Endothelial cell of umbilical vein (primary cell): ENCODE measurements at regions not wholly inside any gene's neighbourhood (a gene's known extent, or its start where the extent isn't known, plus 50 kb on each side); places are given as distances from the start of the nearest gene placed in this dataset.
"Not testable (repeated sequence)": the region's sequence is repeated elsewhere in the genome, so short reads cannot be mapped to it uniquely, and the experiment has no call there.

ENCODE experiments used
- BruUV-seq: library from RNA; stranded (reverse); fragments of 400-500 nt; replicated peaks from 2 replicates; lab custom pipeline; 2021; lab: Mats Ljungman, UMichigan
- CTCF ChIA-PET: fragments of 300-600, 350-600 bp; sonication (Branson Sonifier 250); formaldehyde crosslinking; loops from one replicate; lab custom pipeline; 2021; ENCODE audit warnings: antibody characterized with exemption, inconsistent platforms; lab: Charles Lee
- POLR2A ChIA-PET: fragments of 300-600, 350-600 bp; sonication (Branson Sonifier 250); formaldehyde crosslinking; loops from one replicate; lab custom pipeline; 2021; ENCODE audit warnings: antibody characterized with exemption, inconsistent platforms; lab: Charles Lee
- DNase-seq: peaks from one replicate; pipeline ENCODE4 v3.0.0-alpha.2; 2011; ENCODE audit warnings: low read depth, low spot score
- FAIRE-seq: peaks from 2 replicates; lab custom pipeline; 2011; peaks lifted over from hg19 to GRCh38; lab: Jason Lieb, UNC
- H2AFZ ChIP-seq: 2 replicates; pipeline ENCODE4 v1.6.0; 2012; ENCODE audit warnings: low read depth, low read length, control low read depth, inconsistent platforms
- H3K27ac ChIP-seq: 2 replicates; pipeline ENCODE4 v1.5.1; 2011; ENCODE audit warnings: low read depth, mild to moderate bottlenecking, control low read depth, low read length, moderate library complexity; ENCODE audit not compliant: insufficient read depth
- H3K27me3 ChIP-seq, 2 experiments: 2 replicates each; pipeline versions ENCODE4 v1.6.0 to v1.6.1; 2011; ENCODE audit warnings: low read length in 2 of 2, mixed read lengths in 1 of 2; ENCODE audit not compliant: control insufficient read depth in 2 of 2, insufficient read depth in 2 of 2
- H3K36me3 ChIP-seq, 2 experiments: 2 replicates in 1 of 2; 3 replicates in 1 of 2; pipeline ENCODE4 v1.5.1; 2011; ENCODE audit warnings: low read length in 2 of 2, mild to moderate bottlenecking in 1 of 2, moderate library complexity in 1 of 2; ENCODE audit not compliant: control insufficient read depth in 2 of 2, insufficient read depth in 2 of 2; ENCODE audit errors: extremely low read depth in 1 of 2
- H3K4me1 ChIP-seq: 3 replicates; pipeline ENCODE4 v1.5.1; 2011; ENCODE audit warnings: mild to moderate bottlenecking, low read length; ENCODE audit not compliant: control insufficient read depth, insufficient read depth; ENCODE audit errors: extremely low read depth
- H3K4me2 ChIP-seq: 2 replicates; pipeline ENCODE4 v1.6.1; 2011; ENCODE audit warnings: low read length, control low read depth, mixed read lengths; ENCODE audit not compliant: insufficient read depth
- H3K4me3 ChIP-seq, 3 experiments: fragments of 200-600 bp in 1 of 3; sonication (generic), shearing (Covaris generic) in 1 of 3; replicated peaks in 1 of 3; 2 replicates each; pipeline ENCODE4 v1.5.1; 2011 to 2016; ENCODE audit warnings: control low read depth in 3 of 3, low read length in 3 of 3, mild to moderate bottlenecking in 2 of 3, inconsistent platforms in 1 of 3, low read depth in 1 of 3, moderate library complexity in 1 of 3; ENCODE audit not compliant: insufficient read depth in 1 of 3
- H3K79me2 ChIP-seq: 2 replicates; pipeline ENCODE4 v1.6.0; 2012; ENCODE audit warnings: low read length, inconsistent platforms; ENCODE audit not compliant: control insufficient read depth, insufficient read depth
- H3K9ac ChIP-seq: replicated peaks from 2 replicates; pipeline ENCODE3; 2011; ENCODE audit warnings: low read length, control low read depth; ENCODE audit not compliant: insufficient read depth; ENCODE audit errors: extremely low read depth
- H3K9me1 ChIP-seq: replicated peaks from 3 replicates; pipeline ENCODE4 v1.6.0; 2011; ENCODE audit warnings: mild to moderate bottlenecking, low read length; ENCODE audit not compliant: control insufficient read depth, insufficient read depth; ENCODE audit errors: extremely low read depth
- H3K9me3 ChIP-seq: replicated peaks from 2 replicates; pipeline ENCODE4 v1.5.1; 2012; ENCODE audit warnings: low read length, inconsistent platforms; ENCODE audit not compliant: control insufficient read depth, insufficient read depth
- H4K20me1 ChIP-seq: replicated peaks from 2 replicates; pipeline ENCODE3; 2011; ENCODE audit warnings: mild to moderate bottlenecking, low read length; ENCODE audit not compliant: control insufficient read depth, insufficient read depth; ENCODE audit errors: extremely low read depth
- GATA2 ChIP-seq: IDR thresholded peaks from 2 replicates; pipeline ENCODE4 v1.7.0; 2011; ENCODE audit warnings: low read depth, mild to moderate bottlenecking, moderate library complexity, mixed read lengths, low read length; ENCODE audit not compliant: insufficient read length, insufficient read depth
- JUN ChIP-seq: IDR thresholded peaks from 2 replicates; pipeline ENCODE4 v1.6.1; 2011; ENCODE audit warnings: borderline replicate concordance, low read depth; ENCODE audit not compliant: insufficient read length, insufficient read depth
- POLR2A ChIP-seq: IDR thresholded peaks from 2 replicates; pipeline ENCODE4 v1.6.1; 2012; ENCODE audit warnings: low read depth, mild to moderate bottlenecking, control low read depth, low read length
- dilution Hi-C: fragments of 300-500 bp; cut with MboI; formaldehyde crosslinking; loops from one replicate; pipeline ENCODE4 v1.15.0; 2019; ENCODE audit warnings: low sequenced_read_pairs; ENCODE audit not compliant: extremely low pct_ligation_motif_present
- intact Hi-C: fragments of 100-400 bp; cut with micrococcal nuclease; formaldehyde crosslinking; loops from one replicate; pipeline ENCODE4 v1.10.0; 2022

DNA sequence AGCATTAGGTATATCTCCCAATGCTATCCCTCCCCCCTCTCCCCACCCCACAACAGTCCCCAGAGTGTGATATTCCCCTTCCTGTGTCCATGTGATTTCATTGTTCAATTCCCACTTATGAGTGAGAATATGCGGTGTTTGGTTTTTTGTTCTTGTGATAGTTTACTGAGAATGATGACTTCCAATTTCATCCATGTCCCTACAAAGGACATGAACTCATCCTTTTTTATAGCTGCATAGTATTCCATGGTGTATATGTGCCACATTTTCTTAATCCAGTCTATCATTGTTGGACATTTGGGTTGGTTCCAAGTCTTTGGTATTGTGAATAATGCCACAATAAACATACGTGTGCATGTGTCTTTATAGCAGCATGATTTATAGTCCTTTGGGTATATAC lies 194.6 kb upstream of the WSB1 start:
- CTCF ChIA-PET, H3K4me1 ChIP-seq, H3K9ac ChIP-seq, H3K4me2 ChIP-seq, POLR2A ChIA-PET, H3K36me3 ChIP-seq, intact Hi-C loops, H3K9me1 ChIP-seq, DNase-seq, BruUV-seq, H4K20me1 ChIP-seq, H2AFZ ChIP-seq, H3K9me3 ChIP-seq, H3K27me3 ChIP-seq, H3K79me2 ChIP-seq, dilution Hi-C loops, H3K27ac ChIP-seq, FAIRE-seq, H3K4me3 ChIP-seq: not testable (repeated sequence)

GRCh38 chr17:27104605-27105221 lies 189.2 kb upstream of the WSB1 start:
- H3K4me3 ChIP-seq, H4K20me1 ChIP-seq, H3K9me1 ChIP-seq, DNase-seq, H3K36me3 ChIP-seq, dilution Hi-C loops, intact Hi-C loops, H3K27ac ChIP-seq, POLR2A ChIA-PET, H3K9ac ChIP-seq, CTCF ChIA-PET, H3K27me3 ChIP-seq, H2AFZ ChIP-seq, BruUV-seq, FAIRE-seq, H3K4me2 ChIP-seq, H3K79me2 ChIP-seq, H3K4me1 ChIP-seq, H3K9me3 ChIP-seq: not testable (repeated sequence)

DNA sequence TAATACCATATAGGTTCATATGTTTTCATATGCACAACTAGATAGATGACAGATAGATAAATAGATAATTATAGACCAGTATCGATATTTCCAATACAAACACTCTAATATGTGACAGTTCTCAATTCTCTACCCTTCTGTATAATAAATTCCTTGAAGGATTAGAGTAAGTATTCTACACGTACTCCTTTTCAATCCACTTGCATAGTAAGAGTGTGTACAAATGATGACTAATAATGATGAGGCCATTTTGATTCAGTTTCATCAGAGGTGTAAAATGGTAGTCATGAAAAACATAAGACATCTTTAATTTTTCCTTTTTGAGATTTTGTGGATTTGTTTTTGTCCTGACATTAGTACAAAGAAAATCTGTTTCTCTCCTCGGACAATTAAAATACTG lies 188.3 kb upstream of the WSB1 start:
- DNase-seq: no peak
- no peaks in the 10 kb centered on the region for H3K4me1 ChIP-seq
- ChIA-PET CTCF (no interaction called here), POLR2A (no interaction called here)
- H4K20me1 ChIP-seq: no peaks in the 10 kb centered on the region
- no peak overlapping the region for H3K27ac ChIP-seq
- no peaks in the 10 kb centered on the region for H3K9me1 ChIP-seq
- H3K36me3 ChIP-seq: no peaks in the 10 kb centered on the region
- no peak overlapping the region for H3K4me3 ChIP-seq
- intact Hi-C loops (no loop called here), dilution Hi-C loops (no loop called here)
- no peak overlapping the region for H3K9ac ChIP-seq
- BruUV-seq: no TSS peak
- H3K4me2 ChIP-seq: no peak overlapping the region
- no peaks in the 10 kb centered on the region for H3K79me2 ChIP-seq
- H3K27me3 ChIP-seq: no peaks in the 10 kb centered on the region
- FAIRE-seq: no peak
- no peak overlapping the region for H2AFZ ChIP-seq
- H3K9me3 ChIP-seq: no peaks in the 10 kb centered on the region
- TF ChIP-seq POLR2A (no peak), JUN (no peak), GATA2 (no peak)
